Colonic mucosa (tissue), 4 donors: ENCODE measurements at regions not wholly inside any gene's neighbourhood (a gene's known extent, or its start where the extent isn't known, plus 50 kb on each side); places are given as distances from the start of the nearest gene placed in this dataset.

ENCODE experiments used
- DNase-seq: peaks from one replicate; pipeline ENCODE4 v3.0.0-alpha.2; 2020
- H3K27ac ChIP-seq: fragments of 200-600 bp; one replicate; pipeline ENCODE4 v1.8.0; 2021
- H3K27me3 ChIP-seq: fragments of 200-600 bp; one replicate; pipeline ENCODE4 v1.8.0; 2021
- H3K36me3 ChIP-seq: fragments of 200-600 bp; one replicate; pipeline ENCODE4 v1.8.0; 2021
- H3K4me1 ChIP-seq: fragments of 200-600 bp; one replicate; pipeline ENCODE4 v1.8.0; 2021; ENCODE audit warnings: mild to moderate bottlenecking
- H3K4me3 ChIP-seq: fragments of 200-600 bp; one replicate; pipeline ENCODE4 v1.8.0; 2021
- H3K9ac ChIP-seq, 2 donors: one replicate each; pipeline ENCODE4 v1.7.0; 2013; ENCODE audit warnings: control low read depth in 2 of 2, low read depth in 2 of 2, low read length in 2 of 2
- H3K9me3 ChIP-seq: fragments of 200-600 bp; one replicate; pipeline ENCODE4 v1.8.0; 2021
- intact Hi-C: fragments of 100-400 bp; cut with DNase I; formaldehyde crosslinking; loops from one replicate; pipeline ENCODE4 v1.14.1; 2022
- TF ChIP-seq, protein P1 (sequence below): fragments of 200-600 bp; IDR thresholded peaks from one replicate; pipeline ENCODE4 v1.8.0; 2022; ENCODE audit warnings: antibody characterized with exemption, mild to moderate bottlenecking
- donor health status: healthy.
- donor health status: DM: no; HTN: no; CAD: no.
- donor health status: DM: no; HTN: no; CAD: no.

DNA sequence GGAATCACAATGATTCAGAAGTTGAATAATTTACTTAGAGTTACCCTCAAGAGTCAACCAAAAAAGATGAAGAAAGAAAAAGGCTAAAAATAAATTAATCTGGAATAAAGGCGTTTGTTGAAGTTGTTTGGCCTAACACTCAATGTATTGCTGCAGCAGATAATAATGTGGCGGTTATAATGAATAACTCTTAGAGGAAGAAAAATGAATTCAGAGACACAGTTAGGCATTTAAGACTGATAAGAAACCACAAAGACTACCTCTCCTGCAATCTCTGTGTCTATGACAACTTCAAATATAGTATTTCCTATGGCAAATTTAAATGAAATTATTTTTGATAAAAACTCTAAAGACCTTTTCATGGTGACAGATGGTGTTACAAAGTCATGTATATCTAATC is 1369.1 kb upstream of the AGA start:
- TF ChIP-seq, protein P1, sequence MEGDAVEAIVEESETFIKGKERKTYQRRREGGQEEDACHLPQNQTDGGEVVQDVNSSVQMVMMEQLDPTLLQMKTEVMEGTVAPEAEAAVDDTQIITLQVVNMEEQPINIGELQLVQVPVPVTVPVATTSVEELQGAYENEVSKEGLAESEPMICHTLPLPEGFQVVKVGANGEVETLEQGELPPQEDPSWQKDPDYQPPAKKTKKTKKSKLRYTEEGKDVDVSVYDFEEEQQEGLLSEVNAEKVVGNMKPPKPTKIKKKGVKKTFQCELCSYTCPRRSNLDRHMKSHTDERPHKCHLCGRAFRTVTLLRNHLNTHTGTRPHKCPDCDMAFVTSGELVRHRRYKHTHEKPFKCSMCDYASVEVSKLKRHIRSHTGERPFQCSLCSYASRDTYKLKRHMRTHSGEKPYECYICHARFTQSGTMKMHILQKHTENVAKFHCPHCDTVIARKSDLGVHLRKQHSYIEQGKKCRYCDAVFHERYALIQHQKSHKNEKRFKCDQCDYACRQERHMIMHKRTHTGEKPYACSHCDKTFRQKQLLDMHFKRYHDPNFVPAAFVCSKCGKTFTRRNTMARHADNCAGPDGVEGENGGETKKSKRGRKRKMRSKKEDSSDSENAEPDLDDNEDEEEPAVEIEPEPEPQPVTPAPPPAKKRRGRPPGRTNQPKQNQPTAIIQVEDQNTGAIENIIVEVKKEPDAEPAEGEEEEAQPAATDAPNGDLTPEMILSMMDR: no peak
- no peak for DNase-seq
- Histone ChIP-seq H3K9ac (no peak overlapping the region), H3K9me3 (no peaks in the 10 kb centered on the region), H3K4me1 (no peaks in the 10 kb centered on the region), H3K27me3 (no peaks in the 10 kb centered on the region), H3K27ac (no peak overlapping the region), H3K36me3 (no peaks in the 10 kb centered on the region), H3K4me3 (no peak overlapping the region)
- intact Hi-C loops: no loop called here

DNA sequence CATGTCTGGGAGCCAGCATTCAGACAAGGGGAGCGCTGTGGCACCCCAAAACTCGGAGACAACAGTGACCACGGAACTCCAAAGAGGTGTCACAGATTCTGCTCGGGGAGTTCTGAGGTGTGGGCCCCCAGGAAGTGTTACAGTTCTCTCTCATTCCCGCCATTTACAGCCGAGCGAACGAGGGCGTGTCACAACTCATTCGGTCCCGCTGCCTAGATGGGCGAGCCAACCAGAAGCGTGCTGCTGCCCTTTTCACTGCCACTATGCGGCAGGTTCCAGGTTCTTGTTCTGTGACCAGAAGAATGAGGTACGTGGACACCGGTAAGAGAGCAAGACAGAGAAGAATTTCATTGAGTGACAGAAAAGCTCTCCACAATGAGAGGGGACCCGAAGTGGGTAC is 1370.6 kb upstream of the AGA start:
- intact Hi-C loops: no loop called here
- H3K4me3 ChIP-seq: no peak overlapping the region
- no peaks in the 10 kb centered on the region for H3K36me3 ChIP-seq
- no peaks in the 10 kb centered on the region for H3K4me1 ChIP-seq
- H3K27ac ChIP-seq: no peak overlapping the region
- no peak overlapping the region for H3K9ac ChIP-seq
- no peaks in the 10 kb centered on the region for H3K9me3 ChIP-seq
- TF ChIP-seq, protein P1: no peak
- H3K27me3 ChIP-seq: no peaks in the 10 kb centered on the region
- DNase-seq: no peak

DNA sequence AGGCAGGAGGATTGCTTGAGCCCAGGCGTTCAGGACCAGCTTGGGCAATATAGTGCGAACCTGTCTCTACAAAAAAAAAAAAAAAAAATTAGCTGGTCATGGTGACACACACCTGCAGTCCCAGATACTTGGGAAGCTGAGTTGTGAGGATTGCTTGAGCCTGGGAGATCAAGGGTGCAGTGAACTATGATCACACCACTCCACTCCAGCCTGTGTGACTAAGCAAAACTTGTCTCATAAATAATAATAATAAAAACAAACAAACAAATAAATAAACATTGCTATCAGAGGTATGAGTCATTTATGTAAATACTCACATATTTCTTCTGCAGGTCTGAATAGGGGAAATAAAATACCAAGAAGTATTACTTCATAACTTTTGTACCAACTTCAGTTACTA is 1372.7 kb upstream of the AGA start:
- TF ChIP-seq, protein P1: no peak
- no peaks in the 10 kb centered on the region for H3K36me3 ChIP-seq
- no peak overlapping the region for H3K9ac ChIP-seq
- intact Hi-C loops: no loop called here
- H3K27ac ChIP-seq: no peak overlapping the region
- no peaks in the 10 kb centered on the region for H3K9me3 ChIP-seq
- no peak overlapping the region for H3K4me3 ChIP-seq
- H3K27me3 ChIP-seq: no peaks in the 10 kb centered on the region
- DNase-seq: no peak
- H3K4me1 ChIP-seq: no peaks in the 10 kb centered on the region

DNA sequence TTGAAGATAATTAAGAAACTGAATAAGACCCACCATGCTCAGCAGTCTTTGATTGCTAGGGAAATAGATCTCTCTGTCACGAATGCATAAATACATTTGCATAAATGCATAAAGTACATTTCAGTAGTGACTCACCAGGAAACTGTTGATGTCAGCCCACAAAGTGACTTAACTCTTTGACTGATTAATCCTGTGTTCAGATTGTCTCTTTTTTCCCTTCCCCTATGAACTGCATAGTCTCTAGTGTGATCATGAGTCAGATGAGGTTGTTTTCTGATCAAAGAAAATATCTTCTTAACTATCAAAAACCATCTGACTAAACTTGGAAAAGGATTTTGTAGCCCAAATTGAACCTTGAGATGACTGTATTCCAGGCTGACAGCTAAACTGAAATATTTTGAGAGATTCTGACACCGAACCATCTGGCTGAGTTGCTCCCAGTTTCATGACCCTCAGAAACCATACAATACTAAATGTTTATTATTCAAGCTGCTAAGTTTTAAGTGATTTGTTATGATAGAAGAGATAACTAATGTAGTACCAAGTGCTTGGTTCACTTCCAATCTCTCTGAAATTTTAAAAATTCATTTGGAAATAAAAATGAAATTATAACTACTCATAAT is 1381.5 kb upstream of the AGA start:
- Histone ChIP-seq H3K27me3 (no peaks in the 10 kb centered on the region), H3K4me3 (no peak overlapping the region), H3K4me1 (no peaks in the 10 kb centered on the region), H3K9me3 (no peaks in the 10 kb centered on the region), H3K27ac (no peak overlapping the region), H3K9ac (no peak overlapping the region), H3K36me3 (no peaks in the 10 kb centered on the region)
- TF ChIP-seq, protein P1: no peak
- intact Hi-C loops: no loop called here
- DNase-seq: no peak

DNA sequence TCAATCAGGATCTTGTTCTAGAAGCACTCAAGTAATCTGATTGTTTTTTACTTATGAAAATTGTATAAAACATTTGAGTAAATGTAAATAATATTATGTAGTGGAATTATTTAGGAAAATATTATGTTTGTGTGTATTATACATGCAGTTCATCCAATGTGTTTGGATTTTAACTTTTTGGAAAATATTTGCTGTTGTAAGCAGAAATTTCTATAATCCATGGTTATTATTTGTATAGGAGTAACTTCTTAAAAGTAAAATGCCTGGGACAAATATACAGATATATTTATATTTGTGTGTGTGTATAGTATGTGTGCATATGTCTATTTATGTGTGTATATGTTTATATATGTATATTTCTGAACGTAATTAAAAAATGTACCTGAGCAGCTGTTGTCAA is 1394.6 kb upstream of the AGA start:
- Histone ChIP-seq H3K36me3 (no peaks in the 10 kb centered on the region), H3K9ac (no peak overlapping the region), H3K4me3 (no peak overlapping the region), H3K9me3 (no peaks in the 10 kb centered on the region), H3K27me3 (no peaks in the 10 kb centered on the region), H3K4me1 (no peaks in the 10 kb centered on the region), H3K27ac (no peak overlapping the region)
- DNase-seq: no peak
- TF ChIP-seq, protein P1: no peak
- intact Hi-C loops: no loop called here
